K562 (cell line): ENCODE measurements at regions not wholly inside any gene's neighbourhood (a gene's known extent, or its start where the extent isn't known, plus 50 kb on each side); places are given as distances from the start of the nearest gene placed in this dataset.

Experiments
- EZH2 ChIP-seq: IDR thresholded peaks from 2 replicates; pipeline ENCODE4 v1.6.1; 2012; ENCODE audit warnings: low read depth, mild to moderate bottlenecking, inconsistent platforms, low read length, borderline replicate concordance
- FOXK1 ChIP-seq: sonication (generic); formaldehyde crosslinking; IDR thresholded peaks from 2 replicates; pipeline ENCODE4 v1.8.0; 2022; ENCODE audit warnings: missing genetic modification reagents, mild to moderate bottlenecking, borderline replicate concordance
- POLR2AphosphoS5 ChIP-seq: IDR thresholded peaks from 2 replicates; pipeline ENCODE4 v1.6.1; 2011; ENCODE audit warnings: mild to moderate bottlenecking, low read depth, low read length, moderate library complexity; ENCODE audit not compliant: control insufficient read depth, insufficient read depth
- TRIM24 ChIP-seq, 2 experiments: fragments of 450-650 bp; IDR thresholded peaks; 2 replicates each; pipeline ENCODE4 v1.6.1; 2016
- ZNF740 ChIP-seq, 3 experiments: fragments of 200-800 bp in 1 of 3; sonication (Bioruptor generic) in 1 of 3; sonication (generic) in 1 of 3; formaldehyde crosslinking in 1 of 3; IDR thresholded peaks; 2 replicates each; pipeline versions ENCODE4 v1.6.1 to v1.8.0; 2016 to 2022; ENCODE audit warnings: mild to moderate bottlenecking in 2 of 3, missing compliant biosample characterization in 2 of 3, missing genetic modification characterization in 2 of 3, missing genetic modification reagents in 1 of 3

DNA sequence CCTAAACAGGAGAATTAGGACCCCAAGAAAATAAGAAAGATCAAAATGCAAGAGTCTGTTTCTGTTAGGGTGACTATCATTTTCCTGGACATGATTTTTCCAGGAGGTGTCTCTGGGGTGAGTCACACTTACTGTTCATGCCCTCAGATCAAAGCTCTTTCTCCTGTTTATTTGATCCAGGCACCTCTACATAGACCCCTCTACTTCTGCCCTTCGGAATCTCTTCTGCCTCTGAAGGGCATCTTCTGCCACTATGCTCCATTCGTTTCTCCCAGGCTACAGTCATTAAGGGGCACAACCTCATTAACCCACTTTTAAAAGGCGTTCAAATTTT lies 1328.0 kb downstream of the GATA3 start:
- TF ChIP-seq TRIM24 (IDR thresholded peaks at IDR 0.05) (no peak), ZNF740 (CRISPR knock-in tag; IDR thresholded peaks at IDR 0.05) (no peak), ZNF740 (tag; IDR thresholded peaks at IDR 0.05) (no peak), EZH2 (no peak), FOXK1 (no peak), POLR2AphosphoS5 (no peak)
